ENCODE measurements at regions not wholly inside any gene's neighbourhood (a gene's known extent, or its start where the extent isn't known, plus 50 kb on each side); places are given as distances from the start of the nearest gene placed in this dataset.

DNA sequence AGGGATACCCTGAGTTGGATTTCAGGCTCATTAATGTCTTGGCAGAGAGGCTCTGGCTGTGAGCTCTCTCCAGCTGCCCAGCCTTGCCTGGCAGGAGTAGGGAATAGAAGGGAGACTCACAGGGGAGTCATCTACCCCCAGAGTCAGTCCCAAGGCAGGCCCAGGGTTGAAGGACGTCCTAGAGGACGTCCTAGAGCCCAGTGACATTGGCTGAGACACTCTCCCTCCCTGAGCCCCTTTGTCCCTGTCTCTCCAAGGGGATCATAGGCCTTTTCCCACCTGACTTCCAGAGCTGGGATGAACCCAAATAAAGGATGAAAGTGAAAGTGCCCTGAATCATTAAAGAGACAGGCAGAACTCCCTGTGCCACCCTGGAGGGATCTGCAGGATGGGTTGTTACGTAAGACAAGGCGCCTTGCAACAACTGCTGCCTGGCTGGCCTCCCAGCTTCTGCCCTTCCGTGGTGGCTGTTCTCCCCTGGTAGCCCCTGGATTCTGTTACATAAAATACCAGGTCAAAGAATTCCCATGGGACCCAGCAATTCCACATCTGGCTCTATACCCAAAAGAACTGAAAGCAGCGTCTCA is 53.6 kb upstream of the SIRPA start (continued):
- TF ChIP-seq, protein P1, sequence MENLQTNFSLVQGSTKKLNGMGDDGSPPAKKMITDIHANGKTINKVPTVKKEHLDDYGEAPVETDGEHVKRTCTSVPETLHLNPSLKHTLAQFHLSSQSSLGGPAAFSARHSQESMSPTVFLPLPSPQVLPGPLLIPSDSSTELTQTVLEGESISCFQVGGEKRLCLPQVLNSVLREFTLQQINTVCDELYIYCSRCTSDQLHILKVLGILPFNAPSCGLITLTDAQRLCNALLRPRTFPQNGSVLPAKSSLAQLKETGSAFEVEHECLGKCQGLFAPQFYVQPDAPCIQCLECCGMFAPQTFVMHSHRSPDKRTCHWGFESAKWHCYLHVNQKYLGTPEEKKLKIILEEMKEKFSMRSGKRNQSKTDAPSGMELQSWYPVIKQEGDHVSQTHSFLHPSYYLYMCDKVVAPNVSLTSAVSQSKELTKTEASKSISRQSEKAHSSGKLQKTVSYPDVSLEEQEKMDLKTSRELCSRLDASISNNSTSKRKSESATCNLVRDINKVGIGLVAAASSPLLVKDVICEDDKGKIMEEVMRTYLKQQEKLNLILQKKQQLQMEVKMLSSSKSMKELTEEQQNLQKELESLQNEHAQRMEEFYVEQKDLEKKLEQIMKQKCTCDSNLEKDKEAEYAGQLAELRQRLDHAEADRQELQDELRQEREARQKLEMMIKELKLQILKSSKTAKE (IDR thresholded peaks at IDR 0.05; ENCODE audit: low read depth, poor library complexity, severe bottlenecking), result no peak
- no peak for TF ChIP-seq TBL1XR1 (IDR thresholded peaks at IDR 0.05; ENCODE audit: low read depth, low read length)
- TF ChIP-seq, protein P2, sequence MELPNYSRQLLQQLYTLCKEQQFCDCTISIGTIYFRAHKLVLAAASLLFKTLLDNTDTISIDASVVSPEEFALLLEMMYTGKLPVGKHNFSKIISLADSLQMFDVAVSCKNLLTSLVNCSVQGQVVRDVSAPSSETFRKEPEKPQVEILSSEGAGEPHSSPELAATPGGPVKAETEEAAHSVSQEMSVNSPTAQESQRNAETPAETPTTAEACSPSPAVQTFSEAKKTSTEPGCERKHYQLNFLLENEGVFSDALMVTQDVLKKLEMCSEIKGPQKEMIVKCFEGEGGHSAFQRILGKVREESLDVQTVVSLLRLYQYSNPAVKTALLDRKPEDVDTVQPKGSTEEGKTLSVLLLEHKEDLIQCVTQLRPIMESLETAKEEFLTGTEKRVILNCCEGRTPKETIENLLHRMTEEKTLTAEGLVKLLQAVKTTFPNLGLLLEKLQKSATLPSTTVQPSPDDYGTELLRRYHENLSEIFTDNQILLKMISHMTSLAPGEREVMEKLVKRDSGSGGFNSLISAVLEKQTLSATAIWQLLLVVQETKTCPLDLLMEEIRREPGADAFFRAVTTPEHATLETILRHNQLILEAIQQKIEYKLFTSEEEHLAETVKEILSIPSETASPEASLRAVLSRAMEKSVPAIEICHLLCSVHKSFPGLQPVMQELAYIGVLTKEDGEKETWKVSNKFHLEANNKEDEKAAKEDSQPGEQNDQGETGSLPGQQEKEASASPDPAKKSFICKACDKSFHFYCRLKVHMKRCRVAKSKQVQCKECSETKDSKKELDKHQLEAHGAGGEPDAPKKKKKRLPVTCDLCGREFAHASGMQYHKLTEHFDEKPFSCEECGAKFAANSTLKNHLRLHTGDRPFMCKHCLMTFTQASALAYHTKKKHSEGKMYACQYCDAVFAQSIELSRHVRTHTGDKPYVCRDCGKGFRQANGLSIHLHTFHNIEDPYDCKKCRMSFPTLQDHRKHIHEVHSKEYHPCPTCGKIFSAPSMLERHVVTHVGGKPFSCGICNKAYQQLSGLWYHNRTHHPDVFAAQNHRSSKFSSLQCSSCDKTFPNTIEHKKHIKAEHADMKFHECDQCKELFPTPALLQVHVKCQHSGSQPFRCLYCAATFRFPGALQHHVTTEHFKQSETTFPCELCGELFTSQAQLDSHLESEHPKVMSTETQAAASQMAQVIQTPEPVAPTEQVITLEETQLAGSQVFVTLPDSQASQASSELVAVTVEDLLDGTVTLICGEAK (IDR thresholded peaks at IDR 0.05; ENCODE audit: borderline replicate concordance), result no peak
- TF ChIP-seq, protein P3, sequence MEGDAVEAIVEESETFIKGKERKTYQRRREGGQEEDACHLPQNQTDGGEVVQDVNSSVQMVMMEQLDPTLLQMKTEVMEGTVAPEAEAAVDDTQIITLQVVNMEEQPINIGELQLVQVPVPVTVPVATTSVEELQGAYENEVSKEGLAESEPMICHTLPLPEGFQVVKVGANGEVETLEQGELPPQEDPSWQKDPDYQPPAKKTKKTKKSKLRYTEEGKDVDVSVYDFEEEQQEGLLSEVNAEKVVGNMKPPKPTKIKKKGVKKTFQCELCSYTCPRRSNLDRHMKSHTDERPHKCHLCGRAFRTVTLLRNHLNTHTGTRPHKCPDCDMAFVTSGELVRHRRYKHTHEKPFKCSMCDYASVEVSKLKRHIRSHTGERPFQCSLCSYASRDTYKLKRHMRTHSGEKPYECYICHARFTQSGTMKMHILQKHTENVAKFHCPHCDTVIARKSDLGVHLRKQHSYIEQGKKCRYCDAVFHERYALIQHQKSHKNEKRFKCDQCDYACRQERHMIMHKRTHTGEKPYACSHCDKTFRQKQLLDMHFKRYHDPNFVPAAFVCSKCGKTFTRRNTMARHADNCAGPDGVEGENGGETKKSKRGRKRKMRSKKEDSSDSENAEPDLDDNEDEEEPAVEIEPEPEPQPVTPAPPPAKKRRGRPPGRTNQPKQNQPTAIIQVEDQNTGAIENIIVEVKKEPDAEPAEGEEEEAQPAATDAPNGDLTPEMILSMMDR (IDR thresholded peaks at IDR 0.05 in 2 of 3, conservative IDR thresholded peaks at IDR 0.05 in 1 of 3; ENCODE audit: control insufficient read depth in 2 of 3, extremely low read depth in 1 of 3, insufficient read depth in 1 of 3, low read depth in 3 of 3, low read length in 3 of 3), result no peak
- TF ChIP-seq, protein P4, sequence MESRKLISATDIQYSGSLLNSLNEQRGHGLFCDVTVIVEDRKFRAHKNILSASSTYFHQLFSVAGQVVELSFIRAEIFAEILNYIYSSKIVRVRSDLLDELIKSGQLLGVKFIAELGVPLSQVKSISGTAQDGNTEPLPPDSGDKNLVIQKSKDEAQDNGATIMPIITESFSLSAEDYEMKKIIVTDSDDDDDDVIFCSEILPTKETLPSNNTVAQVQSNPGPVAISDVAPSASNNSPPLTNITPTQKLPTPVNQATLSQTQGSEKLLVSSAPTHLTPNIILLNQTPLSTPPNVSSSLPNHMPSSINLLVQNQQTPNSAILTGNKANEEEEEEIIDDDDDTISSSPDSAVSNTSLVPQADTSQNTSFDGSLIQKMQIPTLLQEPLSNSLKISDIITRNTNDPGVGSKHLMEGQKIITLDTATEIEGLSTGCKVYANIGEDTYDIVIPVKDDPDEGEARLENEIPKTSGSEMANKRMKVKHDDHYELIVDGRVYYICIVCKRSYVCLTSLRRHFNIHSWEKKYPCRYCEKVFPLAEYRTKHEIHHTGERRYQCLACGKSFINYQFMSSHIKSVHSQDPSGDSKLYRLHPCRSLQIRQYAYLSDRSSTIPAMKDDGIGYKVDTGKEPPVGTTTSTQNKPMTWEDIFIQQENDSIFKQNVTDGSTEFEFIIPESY (IDR thresholded peaks at IDR 0.05), result no peak

All from GM12878 (cell line).